Endothelial cell of hepatic sinusoid (primary cell): ENCODE measurements at regions not wholly inside any gene's neighbourhood (a gene's known extent, or its start where the extent isn't known, plus 50 kb on each side); places are given as distances from the start of the nearest gene placed in this dataset.

ENCODE experiments used
- in situ Hi-C: cut with HindIII; loops from 2 replicates; pipeline ENCODE4 v1.10.0; 2017; ENCODE audit warnings: low sequenced_read_pairs

DNA sequence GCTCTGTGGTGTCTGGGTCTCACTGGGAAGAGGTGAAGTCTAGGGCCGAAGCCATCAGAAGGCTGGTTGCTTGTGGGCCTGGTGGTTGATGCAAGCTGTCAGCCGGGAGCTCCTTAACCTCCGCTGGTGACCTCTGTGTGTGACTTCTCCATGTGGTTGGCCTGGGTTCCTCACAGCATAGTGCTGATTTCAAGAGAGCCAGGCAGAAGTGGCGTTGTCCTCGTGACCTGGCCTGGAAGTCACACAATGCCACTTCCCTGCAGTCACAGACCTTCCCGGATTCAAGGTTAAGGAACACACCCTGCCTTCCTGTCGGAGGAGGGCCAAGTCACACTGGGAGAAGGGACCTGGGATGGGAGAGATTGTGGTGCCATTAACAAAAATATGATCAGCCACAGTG, 303.7 kb upstream of the HS6ST1 start:
- in situ Hi-C loops = loop anchor here (5.0 kb wide), 1 partner anchor 90 kb away; no protein-coding TSS in a partner anchor

DNA sequence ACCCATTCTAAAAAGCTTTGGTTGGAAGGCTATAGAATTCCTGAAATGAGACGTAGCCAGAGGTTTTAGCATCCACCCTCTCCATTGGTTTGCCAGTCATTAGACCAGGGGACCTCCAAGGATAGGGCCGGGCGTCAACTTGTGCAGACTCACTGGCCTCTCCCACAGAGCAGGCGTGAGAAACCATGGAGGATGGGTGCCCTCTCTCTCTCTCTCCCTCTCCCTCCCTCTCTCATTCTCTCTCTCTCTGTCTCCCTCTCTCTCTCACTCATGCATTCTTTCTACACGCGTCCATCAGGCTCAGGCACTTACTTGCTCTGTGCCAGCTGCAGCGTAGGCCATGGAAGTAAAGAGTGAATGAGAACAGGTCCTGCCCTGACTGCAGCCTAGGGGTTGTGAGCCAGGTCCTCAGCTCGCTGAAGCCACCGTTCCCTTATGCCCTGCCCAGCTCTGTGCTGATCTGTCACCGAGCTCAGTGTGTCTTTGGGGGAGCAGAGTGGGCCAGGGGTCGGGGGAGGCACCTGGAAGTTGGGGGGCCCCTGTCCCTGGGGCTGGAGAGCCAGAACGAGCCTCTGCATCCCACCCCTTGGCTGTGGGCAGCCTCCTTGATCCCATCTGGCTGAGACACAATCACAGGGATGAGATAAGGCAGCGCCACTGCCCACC, 304.4 kb upstream of the HS6ST1 start:
- in situ Hi-C loops = loop anchor here (5.0 kb wide), 1 partner anchor 91 kb away; no protein-coding TSS in a partner anchor

DNA sequence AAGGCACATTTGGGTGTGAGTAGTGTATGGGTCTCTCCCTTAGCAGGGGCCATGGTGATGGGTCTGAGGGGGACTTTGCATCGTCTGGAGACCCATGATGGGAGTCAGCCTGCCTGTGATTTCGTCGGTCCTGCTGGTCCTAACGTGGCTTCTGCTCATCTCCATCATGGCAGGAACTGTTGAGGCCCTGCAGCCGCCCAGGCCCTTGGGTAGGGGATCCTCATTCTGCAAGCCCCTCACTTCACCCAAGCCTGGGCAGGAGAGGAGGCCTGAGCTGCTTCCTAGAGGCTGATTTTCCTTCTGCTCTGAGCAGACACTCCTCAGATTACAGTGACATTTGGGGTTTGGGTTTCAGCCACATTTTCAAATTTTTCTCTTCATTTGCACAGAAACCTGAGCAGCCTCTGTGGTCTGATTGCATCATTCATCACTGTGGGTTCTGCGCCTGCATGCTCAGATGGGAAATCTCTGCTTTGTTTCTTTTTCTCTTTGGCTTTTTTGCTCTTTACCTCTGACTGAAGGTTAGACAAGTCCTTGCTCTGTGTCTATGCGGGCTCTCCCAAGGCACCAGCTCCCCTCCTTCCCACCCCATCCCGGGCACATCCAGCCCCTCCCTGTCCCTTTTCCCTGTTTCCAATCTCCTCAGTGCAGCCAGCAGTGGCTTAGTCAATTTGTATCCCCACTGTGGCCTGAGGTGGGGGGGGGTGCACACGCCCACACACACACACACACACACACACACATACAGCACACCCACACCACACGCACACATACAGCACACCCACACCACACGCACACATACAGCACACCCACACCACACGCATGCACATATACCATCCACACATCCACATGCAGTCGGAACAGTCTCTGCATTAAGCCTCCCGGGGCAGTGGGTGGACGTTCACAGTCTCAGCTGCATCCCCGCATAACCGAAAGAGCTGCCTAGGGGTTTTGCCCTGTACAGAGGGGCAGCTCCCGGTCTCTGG, 305.4 kb upstream of the HS6ST1 start:
- in situ Hi-C loops = loop anchor here (5.0 kb wide), 1 partner anchor 92 kb away; no protein-coding TSS in a partner anchor

- in situ Hi-C loops = loop anchor here (5.0 kb wide), 1 partner anchor 93 kb away; no protein-coding TSS in a partner anchor
Measured at GRCh38 chr2:128624956-128625355, 306.3 kb upstream of the HS6ST1 start.

DNA sequence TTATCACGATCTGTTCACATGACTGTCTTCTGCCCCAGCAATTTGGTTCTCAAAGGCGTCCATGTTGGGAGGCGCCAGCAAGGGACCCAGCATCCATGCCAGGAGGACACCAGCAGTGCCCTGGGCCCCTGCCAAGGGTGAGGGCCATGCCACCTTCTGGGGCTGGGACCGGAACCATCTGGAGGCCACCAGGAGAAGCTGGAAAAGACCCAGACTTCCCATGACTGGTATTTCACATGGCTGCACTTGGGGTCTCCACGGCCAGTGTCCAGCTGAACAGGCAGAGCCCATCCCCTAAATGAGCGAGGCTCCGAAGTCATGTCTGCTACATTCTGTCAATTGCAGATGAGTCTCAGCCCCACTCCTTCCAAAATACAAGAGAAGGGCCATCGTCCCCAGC, 306.8 kb upstream of the HS6ST1 start:
- in situ Hi-C loops = no loop called here

DNA sequence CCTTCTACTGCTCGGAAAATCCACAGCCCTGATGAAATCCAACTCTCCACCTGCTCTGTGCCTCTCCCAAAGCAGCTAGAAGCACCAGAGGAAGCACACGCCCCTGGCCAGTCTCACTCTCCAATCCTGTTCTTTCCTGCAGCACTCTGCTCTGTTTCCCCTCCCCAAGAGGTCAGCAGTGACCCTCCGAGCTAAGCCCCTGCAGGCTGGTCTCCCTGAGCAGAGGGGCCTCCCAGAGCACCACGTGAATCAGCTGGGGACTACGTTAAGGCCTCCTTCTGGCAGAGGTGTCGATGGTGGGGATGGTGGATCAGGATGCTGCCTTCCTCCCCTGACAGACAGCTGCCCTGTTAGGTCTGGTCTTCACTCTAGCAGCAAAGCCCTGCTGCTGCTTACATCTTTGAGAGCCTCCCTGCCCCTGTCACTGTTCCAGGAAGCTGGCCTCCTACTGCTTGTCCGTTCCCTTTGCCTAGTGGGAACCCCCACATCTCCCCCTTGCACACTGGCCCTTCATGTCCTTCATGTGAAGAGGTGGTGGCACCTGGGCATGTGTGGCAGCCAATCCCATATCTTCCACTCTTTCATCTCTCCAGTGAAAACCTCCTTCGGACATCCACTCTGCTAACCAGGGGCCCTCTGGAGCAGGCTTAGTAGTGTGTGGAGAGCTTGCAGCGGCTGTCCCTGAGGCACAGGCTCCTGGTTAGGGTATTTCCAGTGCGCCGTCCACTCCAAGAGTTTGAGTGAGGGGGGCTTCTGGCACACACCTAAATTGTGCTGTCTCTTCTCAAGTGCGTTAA, 307.5 kb upstream of the HS6ST1 start:
- in situ Hi-C loops = no loop called here

- in situ Hi-C loops = no loop called here
Measured at GRCh38 chr2:128626760-128627511, 308.3 kb upstream of the HS6ST1 start.

- in situ Hi-C loops = no loop called here
Measured at GRCh38 chr2:128628206-128628605, 309.5 kb upstream of the HS6ST1 start.

- in situ Hi-C loops = no loop called here
Measured at GRCh38 chr2:128628996-128629395, 310.3 kb upstream of the HS6ST1 start.

GRCh38 chr2:128630974-128631697, 312.5 kb upstream of the HS6ST1 start:
- in situ Hi-C loops = no loop called here

- in situ Hi-C loops = no loop called here
Measured at GRCh38 chr2:128631698-128632500, 313.2 kb upstream of the HS6ST1 start.

GRCh38 chr2:128632501-128632800, 313.8 kb upstream of the HS6ST1 start:
- in situ Hi-C loops = no loop called here

DNA sequence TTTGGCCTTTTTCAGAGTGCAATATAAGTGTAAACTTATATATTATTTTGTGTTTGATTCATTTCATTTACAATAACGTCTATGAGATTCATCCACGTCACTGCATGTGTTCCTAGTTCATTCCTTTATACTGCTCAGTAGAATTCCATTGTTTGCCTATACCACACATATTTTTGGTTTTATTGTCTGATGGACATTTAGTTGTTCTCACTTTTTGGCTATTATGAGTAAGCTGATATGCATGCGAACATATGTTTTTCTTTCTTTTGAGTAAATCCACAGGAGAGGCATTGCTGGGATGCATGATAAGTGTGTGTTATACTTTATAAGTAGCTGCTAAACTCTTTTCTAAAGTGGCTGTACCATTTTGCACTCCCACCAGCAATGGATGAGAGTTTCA, 314.8 kb upstream of the HS6ST1 start:
- in situ Hi-C loops = no loop called here

DNA sequence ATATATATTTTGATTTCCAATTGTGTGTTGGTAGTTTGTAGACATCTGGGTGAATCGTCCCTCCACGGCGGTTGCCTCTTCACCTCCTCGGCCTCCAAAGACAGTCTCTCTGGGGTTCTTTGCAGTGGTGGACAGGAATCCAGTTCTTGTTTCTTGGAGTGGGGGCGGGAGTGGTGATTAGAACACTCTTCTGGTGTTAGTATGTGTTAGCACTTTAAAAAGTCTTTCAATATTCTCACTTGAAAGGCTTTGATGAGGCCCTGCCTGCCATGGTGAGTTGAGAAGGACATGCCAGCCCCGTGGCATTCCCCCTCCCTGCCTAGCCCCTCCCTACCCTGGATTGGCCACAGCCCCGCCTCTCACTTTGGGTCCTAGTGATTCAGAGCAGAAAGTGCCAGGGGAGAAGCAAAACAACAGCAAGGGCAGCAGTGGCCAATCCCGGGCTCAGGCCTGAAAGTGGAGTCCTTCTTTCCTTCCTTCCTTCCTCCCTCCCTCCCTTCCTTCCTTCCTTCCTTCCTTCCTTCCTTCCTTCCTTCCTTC, 316.8 kb upstream of the HS6ST1 start:
- in situ Hi-C loops = no loop called here

GRCh38 chr2:128636802-128637147, 318.1 kb upstream of the HS6ST1 start:
- in situ Hi-C loops = no loop called here

GRCh38 chr2:128637481-128638155, 318.9 kb upstream of the HS6ST1 start:
- in situ Hi-C loops = no loop called here

GRCh38 chr2:128638341-128639119, 319.9 kb upstream of the HS6ST1 start:
- in situ Hi-C loops = no loop called here

DNA sequence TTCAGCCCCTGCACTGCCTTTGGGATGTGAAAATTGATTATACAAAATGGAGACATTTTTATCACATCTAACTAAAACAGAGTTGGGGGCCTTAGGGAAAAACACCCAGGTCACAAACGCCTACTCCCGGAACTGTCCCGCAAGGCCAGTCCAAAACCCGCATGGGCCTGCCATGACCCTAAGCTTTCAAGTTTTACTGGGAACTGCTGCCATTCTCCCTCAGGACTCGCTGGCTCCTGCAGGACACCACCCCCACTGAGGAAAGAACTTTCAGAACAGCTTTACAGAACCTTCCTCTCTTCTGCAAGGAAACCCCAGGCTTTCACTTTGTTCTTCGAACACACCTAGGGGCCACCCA, 320.4 kb upstream of the HS6ST1 start:
- in situ Hi-C loops = no loop called here
